WTC11 (cell line): ENCODE measurements at regions not wholly inside any gene's neighbourhood (a gene's known extent, or its start where the extent isn't known, plus 50 kb on each side); places are given as distances from the start of the nearest gene placed in this dataset.
A peak's percentile ranks its signal among the peaks of the same experiment; 100 is the strongest.

Experiments
- ATAC-seq: fragments of 200-7000 bp; cut with Tn5 transposase; 2 replicates; pipeline ENCODE4 v1.10.0; 2021; ENCODE audit warnings: mild to moderate bottlenecking, moderate library complexity
- CTCF ChIA-PET: fragments of 300-600 bp; sonication (Branson Sonifier 250); formaldehyde crosslinking; loops from one replicate; lab custom pipeline; 2021; ENCODE audit warnings: antibody characterized with exemption; lab: Charles Lee
- POLR2A ChIA-PET: fragments of 350-600 bp; sonication (Branson Sonifier 250); formaldehyde crosslinking; loops from one replicate; lab custom pipeline; 2021; ENCODE audit warnings: antibody characterized with exemption; lab: Charles Lee
- DNase-seq: peaks from one replicate; pipeline ENCODE4 v3.0.0; 2021; ENCODE audit warnings: low spot score
- H3K27ac Mint-ChIP-seq: 2 replicates; pipeline ENCODE4 v1.8.0; 2021; ENCODE audit warnings: mixed read lengths
- H3K27me3 Mint-ChIP-seq: 2 replicates; pipeline ENCODE4 v1.8.0; 2021; ENCODE audit warnings: low read depth, mild to moderate bottlenecking, moderate library complexity, mixed read lengths
- H3K36me3 Mint-ChIP-seq: 2 replicates; pipeline ENCODE4 v1.8.0; 2021; ENCODE audit warnings: mixed read lengths
- H3K4me1 Mint-ChIP-seq: 2 replicates; pipeline ENCODE4 v1.8.0; 2022; ENCODE audit warnings: mixed read lengths
- H3K4me3 Mint-ChIP-seq: 2 replicates; pipeline ENCODE4 v1.8.0; 2021; ENCODE audit warnings: mild to moderate bottlenecking, moderate library complexity, mixed read lengths
- H3K9me3 Mint-ChIP-seq: 2 replicates; pipeline ENCODE4 v1.8.0; 2021; ENCODE audit warnings: mixed read lengths
- ATF2 ChIP-seq: sonication (generic); formaldehyde crosslinking; IDR thresholded peaks from 2 replicates; pipeline ENCODE4 v1.8.1; 2022; ENCODE audit warnings: low read depth, missing genetic modification reagents, borderline replicate concordance
- CBFB ChIP-seq: sonication (generic); formaldehyde crosslinking; IDR thresholded peaks from 2 replicates; pipeline ENCODE4 v1.8.1; 2022; ENCODE audit warnings: mild to moderate bottlenecking, low read depth, missing genetic modification reagents
- FOXJ3 ChIP-seq: sonication (generic); formaldehyde crosslinking; IDR thresholded peaks from 2 replicates; pipeline ENCODE4 v1.9.0; 2021; ENCODE audit warnings: missing genetic modification reagents, mild to moderate bottlenecking, borderline replicate concordance
- HMGA2 ChIP-seq: fragments of 250-450 bp; sonication (Bioruptor Pico); IDR thresholded peaks from 2 replicates; pipeline ENCODE4 v1.4.0; 2021; ENCODE audit warnings: mild to moderate bottlenecking, moderate library complexity
- IRF2 ChIP-seq: sonication (generic); formaldehyde crosslinking; IDR thresholded peaks from 2 replicates; pipeline ENCODE4 v1.8.0; 2022; ENCODE audit warnings: low read depth, missing genetic modification reagents, borderline replicate concordance
- MLX ChIP-seq: sonication (generic); formaldehyde crosslinking; IDR thresholded peaks from 2 replicates; pipeline ENCODE4 v1.8.1; 2023; ENCODE audit warnings: mild to moderate bottlenecking, missing genetic modification reagents, moderate library complexity
- MYBL2 ChIP-seq: sonication (generic); formaldehyde crosslinking; IDR thresholded peaks from 2 replicates; pipeline ENCODE4 v1.8.1; 2023; ENCODE audit warnings: mild to moderate bottlenecking, moderate library complexity, missing genetic modification reagents
- NFE2L1 ChIP-seq: sonication (generic); formaldehyde crosslinking; IDR thresholded peaks from 2 replicates; pipeline ENCODE4 v1.8.1; 2023; ENCODE audit warnings: missing genetic modification reagents
- ZNF219 ChIP-seq: sonication (generic); formaldehyde crosslinking; IDR thresholded peaks from 2 replicates; pipeline ENCODE4 v1.8.0; 2023; ENCODE audit warnings: missing genetic modification reagents, mild to moderate bottlenecking, borderline replicate concordance
- ZNF263 ChIP-seq: sonication (generic); formaldehyde crosslinking; IDR thresholded peaks from 2 replicates; pipeline ENCODE4 v1.8.1; 2022; ENCODE audit warnings: low read depth, mild to moderate bottlenecking, moderate library complexity, missing genetic modification reagents
- ZNF317 ChIP-seq: sonication (generic); formaldehyde crosslinking; IDR thresholded peaks from 2 replicates; pipeline ENCODE4 v1.8.1; 2023; ENCODE audit warnings: low read depth, mild to moderate bottlenecking, moderate library complexity, missing genetic modification reagents, borderline replicate concordance
- ZNF425 ChIP-seq: fragments of 250-450 bp; sonication (Bioruptor Pico); conservative IDR thresholded peaks from 2 replicates; pipeline ENCODE4 v1.9.0; 2021; ENCODE audit warnings: mild to moderate bottlenecking
- ZNF512 ChIP-seq: sonication (generic); formaldehyde crosslinking; IDR thresholded peaks from 2 replicates; pipeline ENCODE4 v1.8.1; 2022; ENCODE audit warnings: missing genetic modification reagents, borderline replicate concordance
- ZNF532 ChIP-seq: fragments of 250-450 bp; sonication (Bioruptor Pico); IDR thresholded peaks from 2 replicates; pipeline ENCODE4 v1.9.0; 2021; ENCODE audit warnings: mild to moderate bottlenecking, borderline replicate concordance
- ZNF671 ChIP-seq: fragments of 250-450 bp; sonication (Bioruptor Pico); IDR thresholded peaks from 2 replicates; pipeline ENCODE4 v1.8.0; 2021; ENCODE audit warnings: mild to moderate bottlenecking

- TF ChIP-seq ZNF532 (CRISPR knock-in tag) (no peak), IRF2 (CRISPR knock-in tag) (no peak), ZNF219 (no peak), MYBL2 (CRISPR knock-in tag) (no peak), MLX (CRISPR knock-in tag) (no peak), ATF2 (CRISPR knock-in tag) (no peak), ZNF671 (CRISPR knock-in tag) (no peak), FOXJ3 (CRISPR knock-in tag) (no peak), ZNF512 (CRISPR knock-in tag) (no peak), NFE2L1 (CRISPR knock-in tag) (no peak)
- TF ChIP-seq, all 79 proteins: peak for 0
Measured at GRCh38 chr7:69189406-69189805, 408.9 kb upstream of the AUTS2 start (continued).

- ATAC-seq (no peak), DNase-seq (no peak)
- no peak overlapping the region for H3K27ac Mint-ChIP-seq
- no peak overlapping the region for H3K4me3 Mint-ChIP-seq
- no peaks in the 10 kb centered on the region for H3K4me1 Mint-ChIP-seq
- ChIA-PET POLR2A (no interaction called here), CTCF (no interaction called here)
- peak; percentile 11; the same call in 1 of the 2 replicates for TF ChIP-seq HMGA2 (CRISPR knock-in tag)
- no peak for TF ChIP-seq ZNF425 (CRISPR knock-in tag)
- TF ChIP-seq CBFB (CRISPR knock-in tag), result no peak
- no peak for TF ChIP-seq ZNF317 (CRISPR knock-in tag)
- no peak for TF ChIP-seq ZNF263 (CRISPR knock-in tag)
- no peaks in the 10 kb centered on the region; the same call in 1 of the 2 replicates for H3K36me3 Mint-ChIP-seq
- peaks cover 15% of the 10 kb centered on the region for H3K9me3 Mint-ChIP-seq
- peaks cover 4% of the 10 kb centered on the region for H3K27me3 Mint-ChIP-seq
Measured at GRCh38 chr7:69190025-69190424, 408.2 kb upstream of the AUTS2 start.
